GM13977 (cell line): ENCODE measurements at regions not wholly inside any gene's neighbourhood (a gene's known extent, or its start where the extent isn't known, plus 50 kb on each side); places are given as distances from the start of the nearest gene placed in this dataset.

Source experiments
- DNase-seq: peaks from one replicate; pipeline ENCODE4 v3.0.0; 2012; ENCODE audit warnings: low spot score
- in situ Hi-C: fragments of 300-500 bp; cut with MboI; formaldehyde crosslinking; loops from one replicate; pipeline ENCODE4 v1.12.0; 2022; ENCODE audit warnings: low sequenced_read_pairs, low pct_unique_long_range_greater_than_20kb, mixed read lengths, inconsistent platforms; ENCODE audit not compliant: unreplicated experiment
- TF ChIP-seq, protein P1 (sequence below): IDR thresholded peaks from 2 replicates; pipeline ENCODE4 v1.5.1; 2012; ENCODE audit warnings: mild to moderate bottlenecking, control low read depth; ENCODE audit not compliant: insufficient read depth; ENCODE audit errors: extremely low read depth, missing control alignments

DNA sequence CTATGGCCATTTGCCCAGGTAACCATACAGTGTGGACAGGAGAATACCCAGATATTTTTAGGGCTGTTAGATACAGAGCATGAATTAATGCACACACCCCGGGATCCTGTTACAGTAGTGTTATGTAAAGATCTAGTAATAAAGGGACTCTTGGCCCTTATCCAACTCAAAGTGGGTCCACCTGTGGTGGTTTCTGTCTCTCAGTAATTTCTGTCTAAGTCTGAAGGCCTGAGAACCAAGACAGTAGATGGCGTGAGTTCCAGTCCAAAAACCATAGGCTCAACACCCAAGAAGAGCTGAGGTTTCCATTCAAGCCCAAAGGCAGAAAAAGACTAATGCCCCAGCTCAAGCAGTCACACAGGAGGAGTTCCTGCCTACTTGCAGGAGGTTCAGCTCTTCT is 277.7 kb downstream of the ZEB1 start:
- DNase-seq = no peak
- in situ Hi-C loops = no loop called here
- TF ChIP-seq, protein P1, sequence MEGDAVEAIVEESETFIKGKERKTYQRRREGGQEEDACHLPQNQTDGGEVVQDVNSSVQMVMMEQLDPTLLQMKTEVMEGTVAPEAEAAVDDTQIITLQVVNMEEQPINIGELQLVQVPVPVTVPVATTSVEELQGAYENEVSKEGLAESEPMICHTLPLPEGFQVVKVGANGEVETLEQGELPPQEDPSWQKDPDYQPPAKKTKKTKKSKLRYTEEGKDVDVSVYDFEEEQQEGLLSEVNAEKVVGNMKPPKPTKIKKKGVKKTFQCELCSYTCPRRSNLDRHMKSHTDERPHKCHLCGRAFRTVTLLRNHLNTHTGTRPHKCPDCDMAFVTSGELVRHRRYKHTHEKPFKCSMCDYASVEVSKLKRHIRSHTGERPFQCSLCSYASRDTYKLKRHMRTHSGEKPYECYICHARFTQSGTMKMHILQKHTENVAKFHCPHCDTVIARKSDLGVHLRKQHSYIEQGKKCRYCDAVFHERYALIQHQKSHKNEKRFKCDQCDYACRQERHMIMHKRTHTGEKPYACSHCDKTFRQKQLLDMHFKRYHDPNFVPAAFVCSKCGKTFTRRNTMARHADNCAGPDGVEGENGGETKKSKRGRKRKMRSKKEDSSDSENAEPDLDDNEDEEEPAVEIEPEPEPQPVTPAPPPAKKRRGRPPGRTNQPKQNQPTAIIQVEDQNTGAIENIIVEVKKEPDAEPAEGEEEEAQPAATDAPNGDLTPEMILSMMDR = no peak

- in situ Hi-C loops = no loop called here
- DNase-seq = no peak
- TF ChIP-seq, protein P1 = no peak
These were observed 277.0 kb downstream of the ZEB1 start for GRCh38 chr10:31595992-31596391.

- DNase-seq = no peak
- in situ Hi-C loops = no loop called here
- TF ChIP-seq, protein P1 = no peak
These were observed 275.4 kb downstream of the ZEB1 start for GRCh38 chr10:31594347-31594873.

GRCh38 chr10:31593124-31593523 is 274.1 kb downstream of the ZEB1 start:
- no peak for DNase-seq
- TF ChIP-seq, protein P1 = no peak
- in situ Hi-C loops = no loop called here

DNA sequence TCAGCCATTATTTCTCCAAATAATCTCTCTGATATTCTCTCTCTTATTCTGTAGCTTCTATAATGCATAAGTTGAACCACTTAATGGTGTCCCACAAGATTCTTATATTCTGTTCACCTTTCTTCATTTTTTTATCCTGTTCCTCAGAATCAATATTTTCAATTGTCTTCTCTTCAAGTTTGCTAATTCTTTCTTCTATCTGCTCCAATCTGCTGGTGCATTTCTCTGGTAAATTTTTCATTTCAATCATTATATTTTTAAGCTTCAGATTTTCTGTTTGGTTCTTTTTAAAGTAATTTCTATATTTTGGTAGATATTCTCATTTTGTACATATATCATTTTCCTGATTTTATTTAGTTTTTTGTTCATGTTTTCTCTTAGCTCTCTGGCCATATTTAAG is 272.6 kb downstream of the ZEB1 start:
- in situ Hi-C loops = no loop called here
- DNase-seq = no peak
- TF ChIP-seq, protein P1 = no peak

GRCh38 chr10:31590023-31590800 is 271.2 kb downstream of the ZEB1 start:
- TF ChIP-seq, protein P1 = no peak
- in situ Hi-C loops = no loop called here
- DNase-seq = no peak
